Motor neuron (in vitro differentiated cells): ENCODE measurements at regions not wholly inside any gene's neighbourhood (a gene's known extent, or its start where the extent isn't known, plus 50 kb on each side); places are given as distances from the start of the nearest gene placed in this dataset.

Source experiments
- ATAC-seq, 8 experiments: fragments of 200-7000 bp; cut with Tn5 transposase; replicated peaks in 6 of 8; 2 replicates each; pipeline ENCODE4 v1.8.0; 2021; ENCODE audit warnings: mild to moderate bottlenecking in 8 of 8, moderate library complexity in 8 of 8
- H3K27ac ChIP-seq, 2 donors: fragments of 250-450 bp; sonication (Bioruptor Pico); 2 replicates each; pipeline ENCODE4 v1.9.0; 2021; ENCODE audit warnings: antibody characterized with exemption in 2 of 2, mild to moderate bottlenecking in 2 of 2, moderate library complexity in 1 of 2
- H3K4me1 ChIP-seq, 2 donors: fragments of 250-450 bp; sonication (Bioruptor Pico); replicated peaks in 1 of 2; 2 replicates each; pipeline ENCODE4 v1.6.1; 2021; ENCODE audit warnings: antibody characterized with exemption in 2 of 2, mild to moderate bottlenecking in 2 of 2, moderate library complexity in 1 of 2
- H3K4me3 ChIP-seq, 5 donors: fragments of 250-450 bp; sonication (Bioruptor Pico); 2 replicates each; pipeline ENCODE4 v1.9.0; 2021; ENCODE audit warnings: antibody characterized with exemption in 5 of 5, mild to moderate bottlenecking in 5 of 5, moderate library complexity in 4 of 5
- WGBS, 10 experiments: fragments of 450-650 bp; shearing (Covaris generic); methylation state at CpG; one replicate each; pipeline ENCODE4 v1.0.0; 2022; 5-methylcytosine and 5-hydroxymethylcytosine counted together
- in situ Hi-C, 9 experiments: fragments of 400-800 bp; cut with MboI; loops; one replicate each; pipeline ENCODE4 v1.15.0; 2021; ENCODE audit warnings: low sequenced_read_pairs in 9 of 9, low pct_unique_long_range_greater_than_20kb in 2 of 9; ENCODE audit not compliant: unreplicated experiment in 9 of 9

DNA sequence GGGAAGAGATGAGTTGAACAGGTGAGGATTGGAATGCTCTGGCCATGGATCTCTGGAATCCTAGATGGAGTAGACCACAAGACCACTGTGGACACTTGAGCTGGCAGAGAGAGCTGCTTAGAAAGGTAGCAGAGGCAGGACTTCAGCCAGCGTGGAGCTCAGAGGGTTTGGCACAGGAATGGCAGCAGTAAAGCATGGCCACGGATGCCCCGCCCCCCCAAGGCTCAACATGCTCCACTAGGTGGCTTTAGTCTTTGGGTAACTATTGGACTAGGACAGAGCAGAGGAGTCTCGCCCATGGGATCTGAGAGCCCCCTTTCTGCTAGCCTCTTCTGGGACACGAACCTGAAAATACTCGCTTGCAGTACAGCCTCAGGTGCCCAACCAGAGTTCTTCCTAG, 150.1 kb upstream of the NEIL3 start:
- H3K4me1 ChIP-seq, result no peaks in the 10 kb centered on the region
- no peak overlapping the region for H3K4me3 ChIP-seq
- no peak for ATAC-seq
- in situ Hi-C loops, result no loop called here
- WGBS, 10 experiments, result 60 to 100% (median 73%) methylated on average over 1 to 4 of the region's 6 CpGs; no CpG with 5 or more reads in 6 of the 10 experiments
- H3K27ac ChIP-seq, result no peak overlapping the region

DNA sequence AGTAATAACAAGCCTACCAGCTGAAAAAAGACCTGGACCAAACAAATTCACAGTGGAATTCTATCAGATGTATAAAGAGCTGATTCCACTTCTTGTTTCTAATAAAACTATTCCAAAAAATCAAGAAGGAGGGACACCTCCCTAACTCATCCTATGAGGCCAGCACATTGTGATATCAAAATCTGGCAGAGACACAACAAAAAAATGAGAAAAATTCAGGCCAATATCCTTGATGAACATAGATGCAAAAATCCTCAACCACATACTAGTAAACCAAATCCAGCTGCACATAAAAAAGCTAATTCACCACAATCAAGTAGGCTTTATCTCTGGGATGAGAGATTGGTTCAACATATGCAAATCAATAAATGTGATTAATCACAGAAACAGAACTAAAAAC, 147.9 kb upstream of the NEIL3 start:
- Histone ChIP-seq H3K4me3 (no peak overlapping the region), H3K4me1 (no peaks in the 10 kb centered on the region), H3K27ac (no peak overlapping the region)
- in situ Hi-C loops, result no loop called here
- ATAC-seq, result no peak

DNA sequence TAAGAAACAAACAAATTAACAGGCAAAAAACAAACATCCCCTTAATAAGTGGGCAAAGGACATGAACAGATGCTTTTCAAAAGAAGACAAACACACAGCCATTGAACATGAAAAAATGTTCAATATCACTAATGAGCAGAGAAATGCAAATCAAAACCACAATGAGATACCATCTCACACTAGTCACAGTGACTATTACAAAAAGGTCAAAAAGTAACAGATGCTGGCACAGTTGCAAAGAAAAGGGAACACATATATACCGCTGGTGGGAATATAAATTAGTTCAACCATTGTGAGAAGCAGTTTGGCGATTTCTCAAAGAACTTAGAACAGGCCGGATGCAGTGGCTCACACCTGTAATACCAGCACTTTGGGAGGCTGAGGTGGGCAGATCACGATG, 146.1 kb upstream of the NEIL3 start:
- Histone ChIP-seq H3K4me1 (no peaks in the 10 kb centered on the region), H3K4me3 (no peak overlapping the region), H3K27ac (no peak overlapping the region)
- ATAC-seq, result peak in 2 of 8 experiments; percentile 30 to 56
- in situ Hi-C loops, result no loop called here
- WGBS, 10 experiments, result 54 to 100% (median 71%) methylated on average over 1 to 4 of the region's 4 CpGs; no CpG with 5 or more reads in 2 of the 10 experiments

DNA sequence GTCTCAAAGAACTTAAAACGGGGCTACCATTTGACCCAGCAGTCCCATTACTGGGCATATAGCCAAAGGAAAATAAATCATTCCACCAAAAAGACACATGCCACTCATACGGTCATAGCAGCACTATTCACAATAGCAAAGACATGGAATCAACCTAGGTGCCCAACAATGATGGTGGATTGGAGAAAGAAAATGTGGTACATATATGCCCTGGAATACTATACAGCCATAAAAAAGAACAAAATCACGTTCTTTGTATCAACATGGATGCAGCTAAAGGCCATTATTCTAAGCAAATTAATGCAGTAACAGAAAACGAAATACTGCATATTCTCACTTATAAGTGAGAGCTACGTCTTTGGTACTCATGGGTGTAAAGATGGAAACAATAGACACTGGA, 138.1 kb upstream of the NEIL3 start:
- Histone ChIP-seq H3K4me3 (no peak overlapping the region), H3K4me1 (no peaks in the 10 kb centered on the region), H3K27ac (no peak overlapping the region)
- WGBS, 10 experiments, result 29 to 100% (median 65%) methylated on average over 1 to 5 of the region's 5 CpGs
- no peak for ATAC-seq
- in situ Hi-C loops, result no loop called here

DNA sequence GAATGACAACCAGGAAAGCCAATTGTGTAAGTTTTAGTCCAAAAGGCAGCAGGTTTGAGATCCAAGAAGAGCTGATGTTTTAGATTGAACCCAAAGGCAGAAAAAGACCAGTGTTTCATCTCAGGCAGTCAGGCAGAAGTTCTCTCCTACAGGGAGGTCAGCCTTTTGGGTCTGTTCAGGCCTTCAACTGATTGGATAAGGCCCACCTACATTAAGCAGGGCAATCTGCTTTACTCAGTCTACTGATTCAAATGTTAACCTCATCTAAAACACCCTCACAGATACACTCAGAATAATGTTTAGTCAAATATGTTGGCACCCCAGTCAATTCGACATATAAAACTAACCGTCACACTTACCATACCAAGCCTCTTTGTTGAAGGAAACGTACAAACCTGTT, 134.2 kb upstream of the NEIL3 start:
- no peak overlapping the region for H3K27ac ChIP-seq
- WGBS, 10 experiments, result 86 to 100% (median 92%) methylated on average over 2 to 3 of the region's 3 CpGs; no CpG with 5 or more reads in 1 of the 10 experiments
- no peak overlapping the region for H3K4me3 ChIP-seq
- no peak for ATAC-seq
- in situ Hi-C loops, result no loop called here
- H3K4me1 ChIP-seq, result no peaks in the 10 kb centered on the region

DNA sequence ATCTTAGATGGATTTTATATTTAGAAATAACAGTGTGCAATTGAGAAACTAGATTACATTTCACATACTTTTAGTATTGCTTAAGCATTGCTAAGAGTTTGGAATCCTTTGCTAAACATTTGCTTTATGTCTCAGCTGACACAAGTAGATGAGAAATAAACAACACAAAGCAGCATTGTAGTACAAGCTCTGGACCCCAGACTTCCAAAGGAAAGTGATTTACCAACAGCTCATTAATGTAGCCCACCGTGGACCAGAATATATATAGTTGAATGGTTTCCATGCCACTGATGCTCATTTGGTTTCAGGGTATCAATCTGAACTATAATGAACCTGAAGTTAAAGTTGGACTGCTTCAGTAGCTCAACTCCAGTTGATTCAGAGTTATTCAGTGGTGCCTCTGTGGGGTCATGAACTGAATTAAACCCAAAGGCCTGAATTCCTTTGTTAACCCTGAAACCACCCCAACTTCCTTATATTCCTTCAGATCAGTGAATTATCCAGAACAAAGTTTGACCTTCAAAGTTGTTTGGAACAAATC, 132.1 kb upstream of the NEIL3 start:
- 0 to 43% (median 5%) methylated on average over 1 of the region's 1 CpG; no CpG with 5 or more reads in 2 of the 10 experiments for WGBS, 10 experiments
- Histone ChIP-seq H3K4me1 (no peaks in the 10 kb centered on the region), H3K4me3 (no peak overlapping the region), H3K27ac (no peak overlapping the region)
- in situ Hi-C loops, result no loop called here
- ATAC-seq, result no peak

DNA sequence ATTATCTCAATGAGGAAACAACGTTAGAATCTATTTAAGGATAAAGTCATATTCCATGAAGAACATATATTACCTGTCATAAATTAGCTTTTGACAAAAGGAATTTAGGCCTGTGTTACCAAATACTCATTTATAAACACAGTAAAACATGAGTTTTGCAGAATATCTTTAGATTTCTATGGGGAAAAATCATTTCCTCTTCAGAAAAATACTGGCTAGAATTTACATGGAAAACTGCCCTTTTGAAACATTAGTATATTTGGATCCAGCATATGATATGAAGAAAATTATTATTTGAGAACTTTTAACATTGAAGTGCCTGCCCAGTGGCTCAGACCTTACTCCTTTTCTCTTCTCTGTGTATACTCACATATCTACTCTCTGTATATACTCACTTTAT, 131.4 kb upstream of the NEIL3 start:
- no peak overlapping the region for H3K4me3 ChIP-seq
- in situ Hi-C loops, result no loop called here
- WGBS, 10 experiments, result 0 to 100% (median 82%) methylated on average over 1 of the region's 1 CpG; no CpG with 5 or more reads in 2 of the 10 experiments
- H3K27ac ChIP-seq, result no peak overlapping the region
- no peak for ATAC-seq
- no peaks in the 10 kb centered on the region for H3K4me1 ChIP-seq

DNA sequence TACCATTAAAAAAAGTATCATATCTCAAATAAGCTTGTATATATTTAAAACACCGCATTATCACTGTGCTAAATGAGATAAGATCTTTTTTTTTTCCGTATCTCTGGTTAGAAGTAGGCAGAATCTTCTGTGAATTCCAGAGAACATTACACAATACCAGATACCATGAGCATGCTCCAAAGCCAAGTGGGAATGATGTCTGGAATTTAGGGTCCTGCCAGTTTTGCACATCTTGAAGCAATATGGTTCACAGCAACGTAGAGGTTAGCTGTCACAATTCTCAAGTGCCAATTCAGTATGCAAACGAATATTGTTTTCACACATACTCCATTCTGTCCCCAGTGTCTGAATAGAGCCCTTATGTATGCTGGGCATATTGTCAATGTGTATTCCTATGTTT, 127.5 kb upstream of the NEIL3 start:
- 17 to 100% (median 79%) methylated on average over 1 to 4 of the region's 4 CpGs for WGBS, 10 experiments
- H3K4me3 ChIP-seq, result no peak overlapping the region
- in situ Hi-C loops, result no loop called here
- H3K27ac ChIP-seq, result no peak overlapping the region
- peak in 1 of 8 experiments; percentile 23 for ATAC-seq
- no peaks in the 10 kb centered on the region for H3K4me1 ChIP-seq

DNA sequence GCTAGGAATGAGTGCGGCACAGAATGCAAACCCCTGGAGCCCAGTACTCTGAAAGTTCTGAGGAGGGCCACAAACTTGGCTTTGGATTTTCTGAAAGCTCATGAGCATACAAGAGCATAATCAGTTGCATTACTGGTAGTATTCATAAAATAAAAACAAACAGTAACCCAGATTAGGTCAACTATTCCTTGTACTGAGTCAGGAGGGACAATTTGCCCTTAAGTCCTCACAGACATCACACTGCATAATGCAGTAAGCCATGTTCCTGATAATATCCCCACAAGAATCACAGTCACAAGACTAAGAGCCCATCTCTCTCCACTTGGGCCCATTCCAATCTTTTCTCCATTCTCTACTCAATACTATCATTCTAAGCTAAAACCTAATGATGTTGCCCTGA, 126.9 kb upstream of the NEIL3 start:
- WGBS, 10 experiments, result 83 to 100% (median 100%) methylated on average over 1 of the region's 1 CpG; no CpG with 5 or more reads in 4 of the 10 experiments
- Histone ChIP-seq H3K4me1 (no peaks in the 10 kb centered on the region), H3K4me3 (no peak overlapping the region), H3K27ac (no peak overlapping the region)
- no peak for ATAC-seq
- in situ Hi-C loops, result no loop called here

DNA sequence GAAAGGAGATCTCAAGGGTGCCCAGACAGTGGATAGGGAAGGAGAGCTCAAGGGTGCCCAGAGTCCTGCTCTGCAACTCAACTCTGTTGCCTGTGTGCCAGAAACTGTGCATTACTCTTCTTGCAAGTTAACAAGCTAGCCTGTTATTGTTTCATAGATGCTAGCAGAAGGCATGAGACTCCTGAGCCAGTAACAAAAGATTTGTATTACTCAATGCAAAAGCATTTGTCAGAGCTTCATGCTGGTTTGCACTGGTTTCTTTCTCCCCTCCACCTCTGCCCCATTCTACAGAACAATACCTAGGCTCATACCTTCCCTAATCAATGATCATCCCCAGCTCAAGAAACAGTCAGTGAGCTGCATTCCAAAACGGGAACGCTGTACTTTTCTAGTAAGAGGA, 124.5 kb upstream of the NEIL3 start:
- WGBS, 10 experiments, result 57 to 83% (median 74%) methylated on average over 2 of the region's 2 CpGs; no CpG with 5 or more reads in 6 of the 10 experiments
- Histone ChIP-seq H3K4me1 (no peaks in the 10 kb centered on the region), H3K4me3 (no peak overlapping the region), H3K27ac (no peak overlapping the region)
- in situ Hi-C loops, result no loop called here
- ATAC-seq, result no peak

DNA sequence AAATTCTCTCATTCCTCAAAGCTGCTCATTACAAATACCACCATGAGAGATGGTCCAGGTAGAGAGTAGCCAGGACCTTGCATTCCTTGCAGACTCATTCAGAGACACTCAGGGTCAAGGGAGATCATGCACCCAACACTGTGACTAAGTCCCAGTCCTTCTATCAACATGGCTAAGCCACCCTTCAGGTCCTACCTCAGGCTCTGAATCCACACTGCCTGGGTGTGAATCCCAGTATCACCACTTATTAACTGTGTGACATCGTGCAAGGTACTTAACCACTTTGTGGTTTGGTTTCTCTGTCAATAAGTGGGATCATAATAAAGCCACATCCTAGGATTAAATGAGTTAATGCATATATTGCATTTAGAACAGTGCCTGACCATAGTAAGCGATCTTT, 124.1 kb upstream of the NEIL3 start:
- ATAC-seq, result no peak
- in situ Hi-C loops, result no loop called here
- H3K4me1 ChIP-seq, result no peaks in the 10 kb centered on the region
- 46 to 100% (median 83%) methylated on average over 1 to 2 of the region's 2 CpGs for WGBS, 10 experiments
- H3K27ac ChIP-seq, result no peak overlapping the region
- no peak overlapping the region for H3K4me3 ChIP-seq

DNA sequence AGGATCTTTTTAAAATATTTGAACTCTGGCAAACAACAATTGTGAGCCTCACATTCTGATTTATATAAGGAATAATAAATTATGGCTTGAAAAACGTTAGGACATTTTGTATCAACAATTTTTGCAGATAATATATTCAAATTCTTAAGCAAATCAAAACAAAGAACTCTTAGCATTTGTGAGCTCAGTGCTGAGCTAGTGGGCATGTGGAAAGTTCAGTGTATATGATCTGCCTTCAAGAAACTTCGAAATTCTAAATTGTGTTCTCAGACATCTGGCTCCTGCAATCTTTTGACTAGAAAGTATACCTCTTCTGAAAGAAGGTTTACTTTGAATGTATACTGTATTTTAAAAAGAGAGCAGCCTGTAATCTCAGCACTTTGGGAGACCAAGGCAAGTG, 122.3 kb upstream of the NEIL3 start:
- in situ Hi-C loops, result no loop called here
- Histone ChIP-seq H3K4me3 (no peak overlapping the region), H3K27ac (no peak overlapping the region), H3K4me1 (peaks cover 0 to 5% of the 10 kb centered on the region in 2 donors)
- no peak for ATAC-seq
- WGBS, 10 experiments, result 0 to 95% (median 59%) methylated on average over 1 to 2 of the region's 2 CpGs

DNA sequence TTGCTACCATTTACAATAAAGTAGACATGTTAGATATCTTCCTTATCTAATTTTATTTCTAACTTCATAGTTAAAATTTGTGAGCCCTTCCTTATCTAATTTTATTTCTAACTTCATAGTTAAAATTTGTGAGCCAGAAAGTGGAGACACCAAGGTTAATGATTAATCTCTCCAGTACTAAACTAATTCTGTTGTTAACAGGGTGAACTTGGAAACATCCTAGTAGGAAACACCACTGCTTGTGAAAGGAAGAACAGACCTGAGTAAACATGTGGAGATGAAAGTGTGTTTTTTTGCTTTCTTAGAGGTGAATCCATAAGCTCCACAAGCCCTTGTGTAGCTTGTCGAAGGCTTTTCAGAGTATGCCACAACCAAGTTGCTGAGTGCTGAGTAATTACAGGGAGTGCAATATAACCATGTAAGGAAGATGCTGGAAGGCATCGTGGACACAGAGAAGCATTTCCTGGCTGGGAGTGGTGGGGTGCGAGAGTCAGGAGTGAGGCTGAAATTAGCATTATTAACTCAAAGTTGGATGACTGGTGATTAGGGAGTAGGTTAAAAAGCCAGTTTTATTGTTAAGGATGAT, 118.6 kb upstream of the NEIL3 start:
- no peak overlapping the region for H3K4me3 ChIP-seq
- no peak overlapping the region for H3K27ac ChIP-seq
- in situ Hi-C loops, result no loop called here
- WGBS, 10 experiments, result 20 to 80% (median 43%) methylated on average over 1 to 3 of the region's 3 CpGs; no CpG with 5 or more reads in 2 of the 10 experiments
- H3K4me1 ChIP-seq, result peaks cover 0 to 5% of the 10 kb centered on the region in 2 donors
- peak in 3 of 8 experiments; percentile 23 to 88 (median 32) for ATAC-seq

DNA sequence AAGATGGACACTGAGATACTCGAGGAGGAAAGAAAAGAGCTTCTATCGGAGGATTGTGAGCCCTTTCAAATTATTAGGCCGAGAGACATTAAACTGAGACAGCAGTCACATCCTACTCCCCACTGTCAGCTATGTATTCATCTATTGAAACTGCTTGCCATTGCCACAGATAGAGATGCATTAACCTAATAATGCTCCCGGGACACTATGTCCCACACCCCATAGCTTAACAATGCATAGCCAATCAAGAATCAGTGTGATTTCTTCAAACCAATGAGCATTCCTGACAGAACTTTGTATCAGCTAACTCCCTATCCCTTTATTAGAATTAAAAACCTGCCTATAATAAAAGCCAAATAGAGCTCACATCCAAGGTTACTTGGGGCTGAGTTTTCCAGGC, 118.1 kb upstream of the NEIL3 start:
- Histone ChIP-seq H3K4me3 (no peak overlapping the region), H3K4me1 (peaks cover 0 to 5% of the 10 kb centered on the region in 2 donors), H3K27ac (no peak overlapping the region)
- ATAC-seq, result no peak
- WGBS, 10 experiments, result 0 to 100% (median 34%) methylated on average over 1 to 3 of the region's 4 CpGs; no CpG with 5 or more reads in 2 of the 10 experiments
- in situ Hi-C loops, result no loop called here
